Natural killer cell (primary cell): ENCODE measurements at regions not wholly inside any gene's neighbourhood (a gene's known extent, or its start where the extent isn't known, plus 50 kb on each side); places are given as distances from the start of the nearest gene placed in this dataset.

ENCODE experiments used
- ATAC-seq, 3 donors: fragments of 150-1000 bp in 2 of 3; fragments of 200-7000 bp in 1 of 3; cut with Tn5 transposase; 1 replicate in 1 of 3; 2 replicates in 2 of 3; pipeline ENCODE4 v1.10.0; 2021; ENCODE audit warnings: mild to moderate bottlenecking in 2 of 3, moderate library complexity in 2 of 3
- DNase-seq, 2 donors: peaks; one replicate each; pipeline versions ENCODE4 v3.0.0 to v3.0.0-alpha.2; 2013 to 2021; ENCODE audit warnings: mixed read lengths in 1 of 2
- H3K27ac ChIP-seq: one replicate; pipeline ENCODE4 v1.5.1; 2013; ENCODE audit warnings: mild to moderate bottlenecking, low read length
- H3K27me3 ChIP-seq: one replicate; pipeline ENCODE4 v1.6.1; 2013; ENCODE audit warnings: low read length; ENCODE audit not compliant: control insufficient read depth, insufficient read depth
- H3K36me3 ChIP-seq: one replicate; pipeline ENCODE4 v1.6.1; 2013; ENCODE audit warnings: low read length; ENCODE audit not compliant: control insufficient read depth, insufficient read depth
- H3K4me1 ChIP-seq: one replicate; pipeline ENCODE4 v1.6.1; 2013; ENCODE audit warnings: low read length; ENCODE audit not compliant: control insufficient read depth, insufficient read depth
- H3K4me3 ChIP-seq: one replicate; pipeline ENCODE4 v1.5.1; 2013; ENCODE audit warnings: low read length
- H3K9me3 ChIP-seq: one replicate; pipeline ENCODE4 v1.6.1; 2013; ENCODE audit warnings: low read length; ENCODE audit not compliant: control insufficient read depth, insufficient read depth
- H3K27ac Mint-ChIP-seq, 2 donors: one replicate each; pipeline ENCODE4 v1.8.0; 2022; ENCODE audit warnings: mild to moderate bottlenecking in 2 of 2, mixed read lengths in 2 of 2, moderate library complexity in 1 of 2
- H3K27me3 Mint-ChIP-seq, 2 donors: one replicate each; pipeline ENCODE4 v1.8.0; 2022; ENCODE audit warnings: low read depth in 2 of 2, mixed read lengths in 2 of 2
- H3K36me3 Mint-ChIP-seq: one replicate; pipeline ENCODE4 v1.8.0; 2022; ENCODE audit warnings: mixed read lengths
- H3K4me1 Mint-ChIP-seq, 2 donors: one replicate each; pipeline ENCODE4 v1.8.0; 2022; ENCODE audit warnings: mixed read lengths in 2 of 2
- H3K4me3 Mint-ChIP-seq: one replicate; pipeline ENCODE4 v1.8.0; 2022; ENCODE audit warnings: mild to moderate bottlenecking, moderate library complexity, mixed read lengths
- H3K9me3 Mint-ChIP-seq, 2 donors: one replicate each; pipeline ENCODE4 v1.8.0; 2022; ENCODE audit warnings: mixed read lengths in 2 of 2
- WGBS: methylation state at CpG from one replicate; pipeline ENCODE4 v1.1.7; 2013; ENCODE audit warnings: missing lambda C conversion rate; ENCODE audit not compliant: insufficient coverage; 5-methylcytosine and 5-hydroxymethylcytosine counted together
- intact Hi-C: fragments of 100-400 bp; cut with micrococcal nuclease; formaldehyde crosslinking; loops from one replicate; pipeline ENCODE4 v1.14.2; 2022
- TF ChIP-seq, protein P1 (sequence below): fragments of 200-600 bp; IDR thresholded peaks from one replicate; pipeline ENCODE4 v1.8.0; 2022; ENCODE audit warnings: antibody characterized with exemption

DNA sequence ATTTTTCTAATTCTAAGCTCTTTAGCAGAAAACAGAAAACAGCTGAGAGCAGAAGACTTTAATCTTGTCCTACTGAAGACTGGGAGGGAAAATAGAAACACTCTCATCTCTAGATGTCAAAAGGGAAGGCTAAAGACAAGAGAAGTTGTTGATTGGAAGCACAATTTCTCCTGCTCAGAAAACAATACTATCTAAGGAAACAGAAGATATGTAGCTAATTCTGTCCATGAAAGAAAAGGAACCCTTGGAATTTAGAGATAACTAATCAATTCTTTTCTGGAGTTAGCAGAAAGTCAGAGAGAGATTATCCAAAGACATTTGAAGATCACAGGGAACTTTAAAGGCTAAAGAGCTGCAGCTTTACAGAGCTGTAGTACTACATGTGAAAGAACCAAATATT lies 126.2 kb downstream of the HSD17B3 start:
- H3K27ac Mint-ChIP-seq: no peak overlapping the region
- TF ChIP-seq, protein P1, sequence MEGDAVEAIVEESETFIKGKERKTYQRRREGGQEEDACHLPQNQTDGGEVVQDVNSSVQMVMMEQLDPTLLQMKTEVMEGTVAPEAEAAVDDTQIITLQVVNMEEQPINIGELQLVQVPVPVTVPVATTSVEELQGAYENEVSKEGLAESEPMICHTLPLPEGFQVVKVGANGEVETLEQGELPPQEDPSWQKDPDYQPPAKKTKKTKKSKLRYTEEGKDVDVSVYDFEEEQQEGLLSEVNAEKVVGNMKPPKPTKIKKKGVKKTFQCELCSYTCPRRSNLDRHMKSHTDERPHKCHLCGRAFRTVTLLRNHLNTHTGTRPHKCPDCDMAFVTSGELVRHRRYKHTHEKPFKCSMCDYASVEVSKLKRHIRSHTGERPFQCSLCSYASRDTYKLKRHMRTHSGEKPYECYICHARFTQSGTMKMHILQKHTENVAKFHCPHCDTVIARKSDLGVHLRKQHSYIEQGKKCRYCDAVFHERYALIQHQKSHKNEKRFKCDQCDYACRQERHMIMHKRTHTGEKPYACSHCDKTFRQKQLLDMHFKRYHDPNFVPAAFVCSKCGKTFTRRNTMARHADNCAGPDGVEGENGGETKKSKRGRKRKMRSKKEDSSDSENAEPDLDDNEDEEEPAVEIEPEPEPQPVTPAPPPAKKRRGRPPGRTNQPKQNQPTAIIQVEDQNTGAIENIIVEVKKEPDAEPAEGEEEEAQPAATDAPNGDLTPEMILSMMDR: no peak

DNA sequence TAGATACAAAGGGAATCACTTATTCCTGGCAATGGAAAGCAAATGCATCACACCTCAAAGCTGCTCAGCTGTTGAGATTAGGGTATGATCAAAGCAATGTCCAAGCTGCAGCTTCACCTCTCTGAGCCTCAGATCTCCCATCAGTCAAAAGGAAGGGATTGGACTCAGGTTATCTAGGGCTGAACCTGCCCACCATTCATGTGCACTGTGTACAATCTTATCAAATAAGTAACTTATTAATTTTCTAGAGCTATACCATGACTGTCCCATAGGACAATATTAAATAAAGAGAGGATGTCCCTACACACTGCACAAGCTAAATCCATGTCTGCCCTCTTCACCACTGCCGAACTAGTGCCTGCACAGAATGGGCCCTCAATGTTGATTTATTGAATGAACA lies 127.0 kb downstream of the HSD17B3 start:
- H3K36me3 Mint-ChIP-seq: no peaks in the 10 kb centered on the region
- H3K4me1 Mint-ChIP-seq: no peaks in the 10 kb centered on the region
- H3K27me3 ChIP-seq: no peaks in the 10 kb centered on the region
- intact Hi-C loops: no loop called here
- H3K9me3 ChIP-seq: no peaks in the 10 kb centered on the region
- no peak overlapping the region for H3K27ac Mint-ChIP-seq
- H3K36me3 ChIP-seq: no peaks in the 10 kb centered on the region
- H3K4me1 ChIP-seq: no peaks in the 10 kb centered on the region
- H3K4me3 ChIP-seq: no peak overlapping the region
- TF ChIP-seq, protein P1: no peak
- 88% methylated on average over 1 of the region's 1 CpG for WGBS
- peaks cover 24 to 55% of the 10 kb centered on the region in 2 donors for H3K27me3 Mint-ChIP-seq
- no peak overlapping the region for H3K27ac ChIP-seq
- ATAC-seq (no peak), DNase-seq (no peak)
- H3K9me3 Mint-ChIP-seq: no peaks in the 10 kb centered on the region
- no peak overlapping the region for H3K4me3 Mint-ChIP-seq

More for the DNA sequence above, 126.2 kb downstream of the HSD17B3 start:
- no peak overlapping the region for H3K4me3 Mint-ChIP-seq
- Histone ChIP-seq H3K36me3 (no peaks in the 10 kb centered on the region), H3K4me1 (no peaks in the 10 kb centered on the region), H3K27ac (no peak overlapping the region), H3K27me3 (no peaks in the 10 kb centered on the region), H3K9me3 (no peaks in the 10 kb centered on the region), H3K4me3 (no peak overlapping the region)
- H3K36me3 Mint-ChIP-seq: no peaks in the 10 kb centered on the region
- no peak for DNase-seq
- H3K4me1 Mint-ChIP-seq: no peaks in the 10 kb centered on the region
- peaks cover 24 to 55% of the 10 kb centered on the region in 2 donors for H3K27me3 Mint-ChIP-seq
- ATAC-seq: no peak
- intact Hi-C loops: no loop called here
- no peaks in the 10 kb centered on the region for H3K9me3 Mint-ChIP-seq

DNA sequence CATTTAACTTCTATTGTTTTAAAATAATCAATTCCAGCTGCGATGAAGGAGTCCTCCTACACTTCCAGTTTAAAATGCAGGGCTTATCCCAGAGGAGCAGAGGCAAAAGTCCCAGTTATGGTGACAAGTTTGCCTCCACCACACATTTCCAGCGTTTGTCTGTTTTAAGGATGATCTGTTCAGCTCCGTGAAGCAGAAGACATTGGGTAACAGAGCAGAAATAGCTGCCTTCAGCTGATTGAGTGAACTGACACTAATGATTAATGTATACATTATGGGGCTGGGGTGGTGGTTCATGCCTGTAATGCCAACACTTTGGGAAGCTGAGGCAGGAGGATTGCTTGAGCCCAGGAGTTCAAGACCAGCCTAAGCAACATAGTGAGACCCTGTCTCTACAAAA lies 127.6 kb downstream of the HSD17B3 start:
- DNase-seq: no peak
- Histone ChIP-seq H3K27ac (no peak overlapping the region), H3K4me3 (no peak overlapping the region), H3K27me3 (no peaks in the 10 kb centered on the region), H3K36me3 (no peaks in the 10 kb centered on the region), H3K9me3 (no peaks in the 10 kb centered on the region), H3K4me1 (no peaks in the 10 kb centered on the region)
- no peaks in the 10 kb centered on the region for H3K4me1 Mint-ChIP-seq
- no peak overlapping the region for H3K4me3 Mint-ChIP-seq
- ATAC-seq: no peak
- H3K36me3 Mint-ChIP-seq: no peaks in the 10 kb centered on the region
- TF ChIP-seq, protein P1: no peak
- intact Hi-C loops: no loop called here
- WGBS: 85% methylated on average over 3 of the region's 3 CpGs
- peaks cover 24 to 55% of the 10 kb centered on the region in 2 donors for H3K27me3 Mint-ChIP-seq
- no peak overlapping the region for H3K27ac Mint-ChIP-seq
- no peaks in the 10 kb centered on the region for H3K9me3 Mint-ChIP-seq

DNA sequence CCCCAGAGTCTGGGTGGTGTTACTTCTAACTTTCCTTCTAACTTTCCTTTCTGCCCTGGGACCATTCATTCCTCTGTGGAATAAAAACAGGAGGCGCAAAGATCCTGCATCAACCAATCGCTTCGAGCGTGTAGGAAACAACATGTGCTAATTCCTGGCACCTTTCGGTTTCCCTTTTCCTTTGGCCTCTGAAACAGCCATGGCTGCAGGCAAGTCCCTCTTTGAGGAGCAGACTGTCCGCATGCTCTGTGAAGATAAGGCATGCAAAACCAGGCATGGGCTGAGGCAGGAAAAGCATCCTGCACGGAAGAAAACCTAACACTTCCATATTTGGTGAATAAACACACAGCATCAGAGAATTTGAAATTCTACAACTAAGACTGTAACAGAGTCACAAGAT lies 128.3 kb downstream of the HSD17B3 start:
- peaks cover 22 to 54% of the 10 kb centered on the region in 2 donors for H3K27me3 Mint-ChIP-seq

More for the DNA sequence above, 128.3 kb downstream of the HSD17B3 start:
- DNase-seq: no peak
- no peaks in the 10 kb centered on the region for H3K36me3 Mint-ChIP-seq
- no peak overlapping the region for H3K4me3 ChIP-seq
- H3K9me3 Mint-ChIP-seq: no peaks in the 10 kb centered on the region
- intact Hi-C loops: no loop called here
- no peaks in the 10 kb centered on the region for H3K27me3 ChIP-seq
- no peak overlapping the region for H3K4me3 Mint-ChIP-seq
- no peaks in the 10 kb centered on the region for H3K36me3 ChIP-seq
- no peak for ATAC-seq
- no peaks in the 10 kb centered on the region for H3K9me3 ChIP-seq
- H3K4me1 Mint-ChIP-seq: no peaks in the 10 kb centered on the region
- H3K27ac Mint-ChIP-seq: no peak overlapping the region
- TF ChIP-seq, protein P1: no peak
- 79% methylated on average over 7 of the region's 7 CpGs for WGBS
- H3K4me1 ChIP-seq: no peaks in the 10 kb centered on the region
- H3K27ac ChIP-seq: no peak overlapping the region
